ENCODE measurements at regions not wholly inside any gene's neighbourhood (a gene's known extent, or its start where the extent isn't known, plus 50 kb on each side); places are given as distances from the start of the nearest gene placed in this dataset.

- H3K9me3 ChIP-seq (ENCODE audit: control insufficient read depth, insufficient read depth, low read length): no peaks in the 10 kb centered on the region
- no peak overlapping the region for H3K9ac ChIP-seq (ENCODE audit: low read depth, low read length)
- no peaks in the 10 kb centered on the region for H3K36me3 ChIP-seq (ENCODE audit: insufficient read depth, low read length)
- peaks cover 19% of the 10 kb centered on the region for H3K4me1 ChIP-seq (ENCODE audit: insufficient read depth, low read length)
These were observed 216.9 kb downstream of the HAUS1 start for GRCh38 chr18:46320928-46321711.

DNA sequence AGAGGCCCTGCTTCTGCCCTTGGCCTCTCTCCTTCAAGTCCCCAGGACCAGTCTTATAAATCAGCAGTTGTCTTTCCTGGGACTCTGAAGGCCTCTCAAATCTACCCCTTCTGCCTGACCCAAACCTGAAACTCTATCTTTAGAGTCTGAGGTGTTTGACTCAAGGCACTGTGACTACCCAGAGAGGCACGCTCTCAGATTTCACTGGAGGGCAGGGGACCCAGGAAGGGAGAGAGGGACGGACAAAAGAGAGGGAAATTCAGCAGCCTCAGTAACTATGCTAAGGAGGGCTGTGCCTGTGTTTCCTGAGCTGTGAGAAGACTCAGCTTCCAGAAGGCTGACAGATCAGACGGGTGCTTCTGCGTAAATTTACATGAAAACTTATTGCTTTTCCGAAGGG lies 217.8 kb downstream of the HAUS1 start:
- Histone ChIP-seq H3K9ac (ENCODE audit: low read depth, low read length) (no peak overlapping the region), H3K9me3 (ENCODE audit: control insufficient read depth, insufficient read depth, low read length) (no peaks in the 10 kb centered on the region), H3K4me1 (ENCODE audit: insufficient read depth, low read length) (peaks cover 19% of the 10 kb centered on the region), H3K36me3 (ENCODE audit: insufficient read depth, low read length) (no peaks in the 10 kb centered on the region)

DNA sequence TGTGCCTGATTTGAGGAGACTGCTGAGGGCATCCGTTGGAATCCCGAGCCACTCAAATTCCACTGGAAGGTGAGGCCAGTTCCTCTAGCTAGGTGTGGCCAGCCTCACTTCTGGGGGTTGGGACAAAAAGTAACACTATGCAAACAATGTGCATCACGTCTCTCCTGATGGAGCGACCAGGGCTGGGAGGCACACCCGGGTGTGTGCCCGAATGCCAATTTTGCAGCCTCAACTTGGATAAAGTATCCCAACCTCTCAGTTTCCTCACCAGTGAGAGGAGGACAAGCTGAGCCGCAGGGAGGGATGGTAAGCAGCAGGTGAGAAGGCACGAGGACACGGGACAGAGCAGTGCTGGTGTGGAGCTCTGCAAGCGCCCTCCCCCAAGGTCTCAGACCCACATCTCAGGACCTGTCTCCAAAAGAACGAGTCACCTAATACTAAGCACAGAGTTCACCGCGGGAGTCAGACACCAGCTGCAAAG lies 218.3 kb downstream of the HAUS1 start:
- Histone ChIP-seq H3K4me1 (ENCODE audit: insufficient read depth, low read length) (peaks cover 19% of the 10 kb centered on the region), H3K36me3 (ENCODE audit: insufficient read depth, low read length) (no peaks in the 10 kb centered on the region), H3K9ac (ENCODE audit: low read depth, low read length) (no peak overlapping the region)

GRCh38 chr18:46322941-46323340 lies 218.8 kb downstream of the HAUS1 start:
- Histone ChIP-seq H3K9ac (ENCODE audit: low read depth, low read length) (no peak overlapping the region), H3K36me3 (ENCODE audit: insufficient read depth, low read length) (no peaks in the 10 kb centered on the region), H3K9me3 (ENCODE audit: control insufficient read depth, insufficient read depth, low read length) (no peaks in the 10 kb centered on the region), H3K4me1 (ENCODE audit: insufficient read depth, low read length) (peaks cover 19% of the 10 kb centered on the region)

More for the DNA sequence above, 218.3 kb downstream of the HAUS1 start:
- no peaks in the 10 kb centered on the region for H3K9me3 ChIP-seq (ENCODE audit: control insufficient read depth, insufficient read depth, low read length)

GRCh38 chr18:46324087-46324955 lies 220.1 kb downstream of the HAUS1 start:
- Histone ChIP-seq H3K4me1 (ENCODE audit: insufficient read depth, low read length) (peaks cover 19% of the 10 kb centered on the region), H3K9me3 (ENCODE audit: control insufficient read depth, insufficient read depth, low read length) (no peaks in the 10 kb centered on the region), H3K9ac (ENCODE audit: low read depth, low read length) (no peak overlapping the region), H3K36me3 (ENCODE audit: insufficient read depth, low read length) (no peaks in the 10 kb centered on the region)

DNA sequence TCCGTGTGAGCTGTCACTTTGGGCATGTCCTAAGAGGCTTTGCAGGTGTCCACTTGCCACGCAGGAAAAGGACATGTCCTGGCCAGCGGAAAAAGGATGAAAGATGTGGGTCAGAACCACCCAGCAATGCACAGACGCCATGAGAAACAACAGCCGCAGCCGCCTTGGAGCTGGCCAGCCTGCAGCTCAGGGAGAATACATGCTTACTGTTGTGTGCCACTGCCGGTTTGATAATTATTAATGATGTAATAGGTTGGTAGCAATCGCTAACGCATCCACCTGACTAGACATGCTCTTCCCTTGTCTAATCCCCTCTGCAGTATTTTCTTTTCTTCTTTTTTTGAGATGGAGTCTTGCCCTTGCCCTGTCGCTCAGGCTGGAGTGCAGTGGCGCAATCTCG lies 221.7 kb downstream of the HAUS1 start:
- no peaks in the 10 kb centered on the region for H3K36me3 ChIP-seq (ENCODE audit: insufficient read depth, low read length)
- H3K4me1 ChIP-seq (ENCODE audit: insufficient read depth, low read length): peaks cover 19% of the 10 kb centered on the region
- no peaks in the 10 kb centered on the region for H3K9me3 ChIP-seq (ENCODE audit: control insufficient read depth, insufficient read depth, low read length)
- no peak overlapping the region for H3K9ac ChIP-seq (ENCODE audit: low read depth, low read length)

GRCh38 chr18:46329736-46330246 lies 225.6 kb downstream of the HAUS1 start:
- Histone ChIP-seq H3K9ac (ENCODE audit: low read depth, low read length) (no peak overlapping the region), H3K36me3 (ENCODE audit: insufficient read depth, low read length) (no peaks in the 10 kb centered on the region), H3K4me1 (ENCODE audit: insufficient read depth, low read length) (no peaks in the 10 kb centered on the region), H3K9me3 (ENCODE audit: control insufficient read depth, insufficient read depth, low read length) (no peaks in the 10 kb centered on the region)

DNA sequence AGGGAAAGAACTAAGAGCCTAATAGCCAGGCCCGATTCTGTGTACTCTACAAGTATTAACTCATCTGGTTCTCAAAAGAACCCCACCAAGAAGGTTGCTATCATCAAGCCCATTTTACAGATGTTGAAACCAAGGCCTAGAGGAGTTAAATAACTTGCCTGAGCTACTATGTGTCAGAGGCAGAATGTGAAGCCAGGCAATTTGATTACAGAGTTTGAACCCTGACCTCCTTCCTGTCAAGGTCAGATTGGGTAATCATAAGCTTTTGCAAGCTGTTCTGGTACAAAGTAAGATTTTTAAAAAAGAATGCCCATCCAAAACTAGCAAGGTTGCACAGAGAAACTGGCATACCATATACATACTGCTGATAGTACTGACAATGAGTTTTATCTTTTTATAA lies 227.1 kb downstream of the HAUS1 start:
- Histone ChIP-seq H3K9ac (ENCODE audit: low read depth, low read length) (no peak overlapping the region), H3K36me3 (ENCODE audit: insufficient read depth, low read length) (no peaks in the 10 kb centered on the region), H3K9me3 (ENCODE audit: control insufficient read depth, insufficient read depth, low read length) (no peaks in the 10 kb centered on the region), H3K4me1 (ENCODE audit: insufficient read depth, low read length) (0 out of 2 replicates have a peak, but pooled peaks cover under 1% of the 10 kb centered on the region)

- no peaks in the 10 kb centered on the region for H3K9me3 ChIP-seq (ENCODE audit: control insufficient read depth, insufficient read depth, low read length)
- H3K36me3 ChIP-seq (ENCODE audit: insufficient read depth, low read length): no peaks in the 10 kb centered on the region
- 0 out of 2 replicates have a peak, but pooled peaks cover 6% of the 10 kb centered on the region for H3K4me1 ChIP-seq (ENCODE audit: insufficient read depth, low read length)
- no peak overlapping the region for H3K9ac ChIP-seq (ENCODE audit: low read depth, low read length)
These were observed 228.2 kb downstream of the HAUS1 start for GRCh38 chr18:46332286-46332801.

DNA sequence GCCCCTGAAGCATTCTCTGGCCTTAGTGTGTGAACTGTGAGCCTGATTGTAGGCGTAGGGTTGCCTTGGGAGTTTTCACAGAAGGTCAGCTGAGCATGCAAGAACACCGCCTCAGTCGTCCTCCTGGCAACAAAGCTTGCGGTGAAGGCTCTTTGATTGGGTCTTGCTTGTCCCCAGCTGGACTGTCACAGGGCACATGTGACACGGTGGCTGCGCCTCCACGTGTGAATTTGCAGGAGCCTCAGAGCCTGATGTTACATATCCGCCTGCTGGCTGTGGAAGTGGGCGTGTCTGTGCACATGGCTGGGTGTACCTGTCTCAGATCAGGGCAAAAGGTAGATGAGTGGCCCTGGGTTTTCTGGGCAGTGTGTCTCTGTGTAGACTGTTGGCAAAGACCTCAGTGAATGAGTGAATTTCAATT lies 228.7 kb downstream of the HAUS1 start:
- no peaks in the 10 kb centered on the region for H3K9me3 ChIP-seq (ENCODE audit: control insufficient read depth, insufficient read depth, low read length)
- no peaks in the 10 kb centered on the region for H3K36me3 ChIP-seq (ENCODE audit: insufficient read depth, low read length)
- H3K4me1 ChIP-seq (ENCODE audit: insufficient read depth, low read length): peaks cover 6% of the 10 kb centered on the region; the same call in 1 of the 2 replicates
- peak overlapping the region; percentile 51; the same call in 1 of the 2 replicates for H3K9ac ChIP-seq (ENCODE audit: low read depth, low read length)

GRCh38 chr18:46333431-46334135 lies 229.4 kb downstream of the HAUS1 start:
- Histone ChIP-seq H3K36me3 (ENCODE audit: insufficient read depth, low read length) (no peaks in the 10 kb centered on the region), H3K4me1 (ENCODE audit: insufficient read depth, low read length) (peaks cover 10% of the 10 kb centered on the region), H3K9ac (ENCODE audit: low read depth, low read length) (peak overlapping the region; percentile 51; the same call in 1 of the 2 replicates), H3K9me3 (ENCODE audit: control insufficient read depth, insufficient read depth, low read length) (no peaks in the 10 kb centered on the region)

DNA sequence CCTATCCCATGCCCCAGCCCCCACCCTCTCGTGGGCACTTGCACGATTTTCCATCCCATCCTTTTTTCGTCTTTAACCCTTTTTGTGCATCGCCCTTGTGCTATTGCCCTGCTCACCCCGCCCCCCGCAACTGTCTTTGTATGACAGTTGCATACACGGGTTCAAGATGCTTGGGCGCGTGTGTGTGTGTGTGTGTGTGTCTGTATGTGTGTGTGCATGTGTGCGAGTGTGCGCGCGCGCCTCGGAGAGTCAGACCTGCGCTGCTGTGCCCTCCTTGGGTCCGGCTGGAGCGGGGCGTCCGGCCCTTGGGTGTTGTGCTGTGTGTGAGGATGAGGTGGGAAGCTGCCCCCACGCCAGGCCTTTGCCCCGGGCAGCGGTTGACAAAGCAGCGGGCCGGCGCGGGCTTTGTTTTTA lies 230.7 kb downstream of the HAUS1 start:
- Histone ChIP-seq H3K36me3 (ENCODE audit: insufficient read depth, low read length) (no peaks in the 10 kb centered on the region), H3K9me3 (ENCODE audit: control insufficient read depth, insufficient read depth, low read length) (no peaks in the 10 kb centered on the region), H3K9ac (ENCODE audit: low read depth, low read length) (peak overlapping the region; percentile 60), H3K4me1 (ENCODE audit: insufficient read depth, low read length) (peaks cover 17% of the 10 kb centered on the region)

GRCh38 chr18:46335534-46336101 lies 231.4 kb downstream of the HAUS1 start:
- Histone ChIP-seq H3K9ac (ENCODE audit: low read depth, low read length) (peak overlapping the region; percentile 60; the same call in 1 of the 2 replicates), H3K9me3 (ENCODE audit: control insufficient read depth, insufficient read depth, low read length) (no peaks in the 10 kb centered on the region), H3K36me3 (ENCODE audit: insufficient read depth, low read length) (no peaks in the 10 kb centered on the region), H3K4me1 (ENCODE audit: insufficient read depth, low read length) (peaks cover 17% of the 10 kb centered on the region)

Data from ES-I3 (cell line).